HG03103 (cell line): ENCODE measurements at regions not wholly inside any gene's neighbourhood (a gene's known extent, or its start where the extent isn't known, plus 50 kb on each side); places are given as distances from the start of the nearest gene placed in this dataset.
"Not testable (repeated sequence)": the region's sequence is repeated elsewhere in the genome, so short reads cannot be mapped to it uniquely, and the experiment has no call there.

Experiments
- ATAC-seq: cut with Tn5 transposase; IDR thresholded peaks from one replicate; pipeline ENCODE4 v1.9.1; 2021; ENCODE audit warnings: low read depth; ENCODE audit not compliant: unreplicated experiment

- no peak for ATAC-seq
These were observed 157.1 kb upstream of the GRK3 start for GRCh38 chr22:25407226-25407858.

- ATAC-seq, result no peak
These were observed 156.6 kb upstream of the GRK3 start for GRCh38 chr22:25407859-25408229.

- no peak for ATAC-seq
These were observed 155.2 kb upstream of the GRK3 start for GRCh38 chr22:25409240-25409639.

GRCh38 chr22:25410849-25411248 is 153.6 kb upstream of the GRK3 start:
- ATAC-seq, result no peak

GRCh38 chr22:25413620-25414019 is 150.9 kb upstream of the GRK3 start:
- no peak for ATAC-seq

- ATAC-seq, result not testable (repeated sequence)
These were observed 148.7 kb upstream of the GRK3 start for GRCh38 chr22:25415731-25416130.

DNA sequence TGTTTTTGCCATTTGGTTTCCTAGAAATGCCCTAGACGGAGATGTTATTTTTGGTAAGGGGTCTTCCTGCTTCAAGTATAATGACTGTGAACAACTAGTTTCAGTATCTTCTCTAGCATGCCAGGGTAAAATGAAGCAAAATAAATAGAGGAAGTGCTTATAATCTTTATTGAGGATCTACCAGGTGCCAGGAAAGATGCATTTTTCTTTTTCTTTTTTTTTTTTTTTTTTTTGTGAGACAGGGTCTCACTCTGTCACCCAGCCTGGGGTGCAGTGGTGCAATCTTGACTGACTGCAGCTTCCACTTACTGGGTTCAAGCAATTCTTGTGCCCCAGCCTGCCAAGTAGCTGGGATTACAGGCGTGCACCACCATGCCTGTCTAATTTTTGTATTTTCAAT is 146.6 kb upstream of the GRK3 start:
- not testable (repeated sequence) for ATAC-seq

DNA sequence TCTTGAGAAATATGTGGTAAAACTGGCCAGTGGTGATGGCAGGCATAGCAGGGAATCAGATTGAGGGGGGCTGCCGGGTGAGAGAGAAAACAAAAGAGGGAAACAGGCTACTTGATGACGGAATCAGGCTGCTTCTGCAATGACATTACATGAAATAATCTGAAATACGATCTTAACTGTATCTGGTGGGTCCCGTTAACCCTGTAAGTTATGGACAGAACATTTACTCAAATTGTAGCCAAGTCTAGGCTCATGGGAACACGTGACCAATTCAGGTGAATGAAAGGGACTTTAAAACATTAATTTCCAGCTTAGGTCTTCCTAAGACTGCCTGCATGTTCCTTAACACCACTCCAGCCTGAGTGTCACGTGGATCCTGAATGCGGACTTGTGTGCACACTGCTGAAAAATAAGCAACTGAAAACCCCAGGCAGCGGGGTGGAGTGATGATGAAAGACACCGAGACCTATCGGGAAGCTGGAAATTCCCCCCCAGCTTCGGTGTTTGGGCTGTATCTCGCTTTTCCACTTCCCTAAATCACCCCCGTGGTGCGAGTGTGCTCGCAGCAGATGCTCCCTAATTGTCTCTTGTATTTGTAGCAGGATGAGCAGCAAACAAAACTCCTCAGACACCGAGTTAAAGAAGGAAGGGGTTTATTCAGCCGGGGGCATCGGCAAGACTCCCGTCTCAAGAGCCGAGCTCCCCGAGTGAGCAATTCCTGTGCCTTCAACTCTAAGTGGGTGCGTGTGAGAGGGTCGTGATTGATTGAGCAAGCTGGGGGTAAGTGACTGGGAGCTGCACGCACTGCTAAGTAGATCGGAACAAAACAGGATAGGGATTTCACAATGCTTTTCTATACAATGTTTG is 145.0 kb upstream of the GRK3 start:
- ATAC-seq, result no peak

DNA sequence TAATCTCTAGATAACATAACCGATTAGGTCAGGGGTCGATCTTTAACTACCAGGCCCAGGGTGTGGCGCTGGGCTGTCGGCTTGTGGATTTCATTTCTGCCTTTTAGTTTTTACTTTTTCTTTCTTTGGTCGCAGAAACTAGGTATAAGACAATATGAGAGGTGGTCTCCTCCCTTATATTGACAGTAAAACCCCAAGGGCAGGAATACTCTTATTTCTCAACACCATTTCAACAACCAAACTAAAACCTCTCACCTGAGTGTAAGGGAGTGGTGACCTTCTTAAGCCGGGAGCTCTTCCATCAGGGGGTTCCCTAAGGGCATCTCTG is 144.4 kb upstream of the GRK3 start:
- not testable (repeated sequence) for ATAC-seq

GRCh38 chr22:25420471-25420924 is 144.0 kb upstream of the GRK3 start:
- ATAC-seq, result no peak

- ATAC-seq, result no peak
These were observed 143.3 kb upstream of the GRK3 start for GRCh38 chr22:25420925-25421904.

DNA sequence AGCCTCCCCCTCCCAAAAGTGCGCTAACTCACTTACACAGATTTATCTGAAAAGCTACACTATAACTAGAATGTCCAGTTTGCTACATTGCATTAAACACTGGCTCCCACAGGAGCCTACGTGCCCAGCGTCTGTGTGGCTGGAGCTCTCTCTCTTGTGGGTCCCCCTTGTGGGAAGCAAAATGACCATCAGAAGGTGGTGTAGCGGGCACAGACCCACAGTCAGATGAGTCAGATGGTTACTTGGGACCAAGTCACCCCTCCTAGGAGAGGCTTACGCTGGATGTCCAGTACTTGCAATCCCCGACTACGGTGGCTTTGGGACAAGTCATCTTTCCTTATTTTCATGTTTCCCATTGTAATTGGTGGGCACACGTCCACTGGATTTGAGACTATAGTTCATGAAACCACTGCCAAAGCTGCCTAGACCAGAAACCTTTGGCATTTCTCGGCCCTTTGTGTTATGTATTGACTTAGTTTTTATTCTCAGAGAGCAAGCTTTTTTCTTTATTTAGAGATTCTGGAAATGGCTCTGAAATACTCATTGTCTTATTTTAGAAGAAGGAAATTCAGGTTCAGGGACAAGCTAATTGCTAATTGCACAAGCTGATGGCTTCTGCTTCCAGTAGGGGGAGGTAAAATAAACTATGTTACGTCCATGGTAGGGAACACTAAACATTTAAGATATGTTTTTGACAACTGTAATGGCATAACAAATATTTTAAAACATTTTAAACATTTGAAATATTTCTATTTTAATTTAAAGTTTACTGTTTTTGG is 137.8 kb upstream of the GRK3 start:
- not testable (repeated sequence) for ATAC-seq

DNA sequence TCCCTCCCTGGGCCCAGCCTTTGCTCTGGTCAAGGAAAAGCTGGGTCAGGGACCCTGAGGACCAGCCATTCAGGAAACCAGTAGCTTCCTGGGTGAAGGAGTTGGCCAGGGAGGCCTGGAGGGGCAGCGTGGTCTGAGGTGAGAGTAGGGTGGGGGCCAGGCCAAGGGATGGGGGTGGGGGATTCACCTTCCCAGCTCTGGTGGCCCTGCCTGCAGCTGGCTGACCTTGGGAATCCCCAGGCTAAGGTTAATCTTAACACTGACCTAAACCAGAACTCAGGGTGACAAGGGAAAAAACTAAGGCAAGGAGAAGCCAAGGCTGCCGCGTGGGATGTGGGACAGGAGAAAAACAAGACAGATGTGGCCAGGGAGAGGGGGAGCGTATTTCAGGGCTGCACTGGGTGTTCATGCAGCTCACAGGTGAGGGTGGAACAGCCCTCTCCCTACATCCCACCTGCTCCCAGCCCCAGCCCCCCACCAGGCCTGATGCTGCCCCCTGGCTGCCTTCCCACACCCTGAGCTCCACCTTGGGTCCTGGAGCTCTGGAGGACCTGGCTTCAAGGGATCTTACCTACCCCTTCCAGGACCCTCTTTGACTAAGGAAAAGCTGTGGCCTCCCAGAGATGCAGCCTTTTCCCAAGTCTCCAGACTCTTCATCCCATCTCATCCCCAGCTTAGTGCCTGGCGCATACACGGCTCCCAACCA is 132.7 kb upstream of the GRK3 start:
- not testable (repeated sequence) for ATAC-seq

- not testable (repeated sequence) for ATAC-seq
These were observed 131.0 kb upstream of the GRK3 start for GRCh38 chr22:25433381-25433970.

GRCh38 chr22:25437414-25438160 is 126.9 kb upstream of the GRK3 start:
- no peak for ATAC-seq

- no peak for ATAC-seq
These were observed 117.3 kb upstream of the GRK3 start for GRCh38 chr22:25447067-25447685.

DNA sequence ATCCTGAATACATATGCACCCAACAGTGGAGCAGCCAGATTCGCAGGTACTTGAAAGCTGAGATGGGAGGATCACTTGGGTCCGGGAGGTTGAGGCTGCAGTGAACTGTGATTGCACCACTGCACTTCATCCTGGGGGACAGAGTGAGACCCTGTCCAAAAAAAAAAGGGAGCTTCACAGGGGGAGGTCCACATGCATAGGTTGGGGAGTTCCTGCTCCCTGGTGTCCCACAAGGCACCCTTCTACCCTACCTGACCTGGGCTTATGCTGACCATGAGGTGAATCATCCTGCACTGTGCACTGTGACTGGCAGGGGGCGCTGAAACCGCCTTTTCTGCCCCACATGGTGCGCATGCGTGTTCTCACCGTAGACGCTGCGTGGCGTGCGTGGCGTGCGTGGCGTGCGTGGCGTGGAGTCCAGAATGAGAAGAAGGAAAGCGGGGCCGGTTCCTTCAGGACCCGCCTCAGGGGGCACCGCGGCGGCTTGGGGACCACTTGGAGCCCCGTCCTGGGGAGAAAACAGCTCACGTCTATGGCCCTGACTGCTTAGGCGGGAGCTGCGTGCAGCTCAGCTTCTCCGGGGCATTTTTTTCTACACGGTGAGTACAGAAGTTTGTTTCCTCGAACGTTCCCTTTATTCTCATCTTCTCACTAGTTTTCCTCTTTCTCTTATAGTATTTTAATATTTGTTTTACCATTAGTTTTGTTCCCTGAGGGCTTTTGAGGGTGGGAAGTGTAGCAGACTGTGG is 116.6 kb upstream of the GRK3 start:
- ATAC-seq, result peak; percentile 71
